ENCODE measurements at regions not wholly inside any gene's neighbourhood (a gene's known extent, or its start where the extent isn't known, plus 50 kb on each side); places are given as distances from the start of the nearest gene placed in this dataset.

DNA sequence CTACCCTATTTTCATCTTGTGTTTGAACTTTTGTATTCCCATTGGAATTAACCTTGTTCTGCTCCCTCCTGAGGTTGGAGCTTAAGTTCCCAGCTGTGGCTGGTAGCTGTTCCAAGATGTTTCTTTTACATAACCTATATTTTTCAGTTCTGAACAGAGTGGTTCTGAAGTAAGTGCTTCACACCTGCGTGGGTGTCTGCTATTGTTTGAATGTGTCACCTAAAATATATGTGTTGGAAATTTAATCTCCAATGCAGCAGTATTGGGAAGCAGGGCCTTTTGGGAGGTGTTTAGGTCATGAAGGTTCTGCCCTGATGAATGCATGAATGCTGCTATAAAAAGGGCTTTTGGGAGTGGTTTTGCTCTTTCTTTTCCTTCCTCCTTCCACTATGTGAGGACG, 123.8 kb downstream of the LACC1 start (continued):
- TF ChIP-seq, protein P1, sequence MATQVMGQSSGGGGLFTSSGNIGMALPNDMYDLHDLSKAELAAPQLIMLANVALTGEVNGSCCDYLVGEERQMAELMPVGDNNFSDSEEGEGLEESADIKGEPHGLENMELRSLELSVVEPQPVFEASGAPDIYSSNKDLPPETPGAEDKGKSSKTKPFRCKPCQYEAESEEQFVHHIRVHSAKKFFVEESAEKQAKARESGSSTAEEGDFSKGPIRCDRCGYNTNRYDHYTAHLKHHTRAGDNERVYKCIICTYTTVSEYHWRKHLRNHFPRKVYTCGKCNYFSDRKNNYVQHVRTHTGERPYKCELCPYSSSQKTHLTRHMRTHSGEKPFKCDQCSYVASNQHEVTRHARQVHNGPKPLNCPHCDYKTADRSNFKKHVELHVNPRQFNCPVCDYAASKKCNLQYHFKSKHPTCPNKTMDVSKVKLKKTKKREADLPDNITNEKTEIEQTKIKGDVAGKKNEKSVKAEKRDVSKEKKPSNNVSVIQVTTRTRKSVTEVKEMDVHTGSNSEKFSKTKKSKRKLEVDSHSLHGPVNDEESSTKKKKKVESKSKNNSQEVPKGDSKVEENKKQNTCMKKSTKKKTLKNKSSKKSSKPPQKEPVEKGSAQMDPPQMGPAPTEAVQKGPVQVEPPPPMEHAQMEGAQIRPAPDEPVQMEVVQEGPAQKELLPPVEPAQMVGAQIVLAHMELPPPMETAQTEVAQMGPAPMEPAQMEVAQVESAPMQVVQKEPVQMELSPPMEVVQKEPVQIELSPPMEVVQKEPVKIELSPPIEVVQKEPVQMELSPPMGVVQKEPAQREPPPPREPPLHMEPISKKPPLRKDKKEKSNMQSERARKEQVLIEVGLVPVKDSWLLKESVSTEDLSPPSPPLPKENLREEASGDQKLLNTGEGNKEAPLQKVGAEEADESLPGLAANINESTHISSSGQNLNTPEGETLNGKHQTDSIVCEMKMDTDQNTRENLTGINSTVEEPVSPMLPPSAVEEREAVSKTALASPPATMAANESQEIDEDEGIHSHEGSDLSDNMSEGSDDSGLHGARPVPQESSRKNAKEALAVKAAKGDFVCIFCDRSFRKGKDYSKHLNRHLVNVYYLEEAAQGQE (IDR thresholded peaks at IDR 0.05; ENCODE audit: unreplicated experiment): no peak
- TF ChIP-seq EZH2phosphoT487 (IDR thresholded peaks at IDR 0.05; ENCODE audit: unreplicated experiment) (no peak), NANOG (IDR thresholded peaks at IDR 0.05; ENCODE audit: borderline replicate concordance) (no peak)

DNA sequence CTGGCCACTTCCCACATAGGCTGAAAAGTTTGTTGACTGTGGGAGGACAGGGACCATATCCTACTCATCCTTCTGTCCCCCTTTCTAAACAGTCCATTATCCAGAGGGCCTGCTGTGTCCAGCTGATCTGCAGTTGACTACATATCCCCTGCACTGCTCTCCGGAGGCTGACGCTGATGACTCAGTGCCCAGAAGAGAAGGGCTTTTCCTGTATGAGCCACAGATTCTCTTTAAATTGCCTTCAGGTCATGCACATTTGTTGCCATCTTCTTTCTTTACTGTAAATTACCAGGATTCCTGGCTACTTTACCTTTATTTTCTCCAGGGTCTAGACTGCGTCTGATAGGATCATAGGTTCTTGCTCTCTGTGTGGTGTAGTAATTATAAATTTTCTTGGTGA, 125.2 kb downstream of the LACC1 start:
- Histone ChIP-seq H3K27me3 (ENCODE audit: insufficient read depth) (no peaks in the 10 kb centered on the region), H3K4me3 (no peak overlapping the region), H3K27ac (ENCODE audit: low read depth) (no peak overlapping the region), H3K36me3 (ENCODE audit: insufficient read depth) (no peaks in the 10 kb centered on the region), H3F3A (replicated peaks; ENCODE audit: low read depth) (no peaks in the 10 kb centered on the region), H2AFZ (no peak overlapping the region), H3K9me2 (ENCODE audit: insufficient read depth) (no peaks in the 10 kb centered on the region), H3K4me2 (no peak overlapping the region), H3K79me2 (replicated peaks; ENCODE audit: insufficient read depth) (no peaks in the 10 kb centered on the region), H3K4me1 (ENCODE audit: insufficient read depth) (no peaks in the 10 kb centered on the region), H4K20me1 (replicated peaks; ENCODE audit: insufficient read depth) (no peaks in the 10 kb centered on the region)
- ATAC-seq (no peak), DNase-seq (ENCODE audit: low spot score) (no peak)
- Mint-ChIP-seq H3K4me3 (no peak overlapping the region), H3K9me3 (no peaks in the 10 kb centered on the region; the same call in 2 of the 3 replicates), H3K36me3 (ENCODE audit: low read depth) (no peaks in the 10 kb centered on the region), H3K4me1 (no peaks in the 10 kb centered on the region), H3K27ac (no peak overlapping the region), H3K27me3 (ENCODE audit: insufficient read depth, low read depth, poor library complexity) (no peaks in the 10 kb centered on the region)
- TF ChIP-seq, protein P2, sequence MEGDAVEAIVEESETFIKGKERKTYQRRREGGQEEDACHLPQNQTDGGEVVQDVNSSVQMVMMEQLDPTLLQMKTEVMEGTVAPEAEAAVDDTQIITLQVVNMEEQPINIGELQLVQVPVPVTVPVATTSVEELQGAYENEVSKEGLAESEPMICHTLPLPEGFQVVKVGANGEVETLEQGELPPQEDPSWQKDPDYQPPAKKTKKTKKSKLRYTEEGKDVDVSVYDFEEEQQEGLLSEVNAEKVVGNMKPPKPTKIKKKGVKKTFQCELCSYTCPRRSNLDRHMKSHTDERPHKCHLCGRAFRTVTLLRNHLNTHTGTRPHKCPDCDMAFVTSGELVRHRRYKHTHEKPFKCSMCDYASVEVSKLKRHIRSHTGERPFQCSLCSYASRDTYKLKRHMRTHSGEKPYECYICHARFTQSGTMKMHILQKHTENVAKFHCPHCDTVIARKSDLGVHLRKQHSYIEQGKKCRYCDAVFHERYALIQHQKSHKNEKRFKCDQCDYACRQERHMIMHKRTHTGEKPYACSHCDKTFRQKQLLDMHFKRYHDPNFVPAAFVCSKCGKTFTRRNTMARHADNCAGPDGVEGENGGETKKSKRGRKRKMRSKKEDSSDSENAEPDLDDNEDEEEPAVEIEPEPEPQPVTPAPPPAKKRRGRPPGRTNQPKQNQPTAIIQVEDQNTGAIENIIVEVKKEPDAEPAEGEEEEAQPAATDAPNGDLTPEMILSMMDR (conservative IDR thresholded peaks at IDR 0.05; ENCODE audit: low read depth in 2 of 2): no peak
- TF ChIP-seq EZH2phosphoT487 (IDR thresholded peaks at IDR 0.05; ENCODE audit: unreplicated experiment) (no peak), POLR2AphosphoS5 (IDR thresholded peaks at IDR 0.05; ENCODE audit: low read depth) (no peak), ZNF331 (CRISPR knock-in tag; IDR thresholded peaks at IDR 0.05; ENCODE audit: low read depth) (no peak), NANOG (IDR thresholded peaks at IDR 0.05; ENCODE audit: borderline replicate concordance) (no peak)
- TF ChIP-seq, protein P3, sequence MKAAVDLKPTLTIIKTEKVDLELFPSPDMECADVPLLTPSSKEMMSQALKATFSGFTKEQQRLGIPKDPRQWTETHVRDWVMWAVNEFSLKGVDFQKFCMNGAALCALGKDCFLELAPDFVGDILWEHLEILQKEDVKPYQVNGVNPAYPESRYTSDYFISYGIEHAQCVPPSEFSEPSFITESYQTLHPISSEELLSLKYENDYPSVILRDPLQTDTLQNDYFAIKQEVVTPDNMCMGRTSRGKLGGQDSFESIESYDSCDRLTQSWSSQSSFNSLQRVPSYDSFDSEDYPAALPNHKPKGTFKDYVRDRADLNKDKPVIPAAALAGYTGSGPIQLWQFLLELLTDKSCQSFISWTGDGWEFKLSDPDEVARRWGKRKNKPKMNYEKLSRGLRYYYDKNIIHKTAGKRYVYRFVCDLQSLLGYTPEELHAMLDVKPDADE (IDR thresholded peaks at IDR 0.05): no peak
- TF ChIP-seq, protein P4, sequence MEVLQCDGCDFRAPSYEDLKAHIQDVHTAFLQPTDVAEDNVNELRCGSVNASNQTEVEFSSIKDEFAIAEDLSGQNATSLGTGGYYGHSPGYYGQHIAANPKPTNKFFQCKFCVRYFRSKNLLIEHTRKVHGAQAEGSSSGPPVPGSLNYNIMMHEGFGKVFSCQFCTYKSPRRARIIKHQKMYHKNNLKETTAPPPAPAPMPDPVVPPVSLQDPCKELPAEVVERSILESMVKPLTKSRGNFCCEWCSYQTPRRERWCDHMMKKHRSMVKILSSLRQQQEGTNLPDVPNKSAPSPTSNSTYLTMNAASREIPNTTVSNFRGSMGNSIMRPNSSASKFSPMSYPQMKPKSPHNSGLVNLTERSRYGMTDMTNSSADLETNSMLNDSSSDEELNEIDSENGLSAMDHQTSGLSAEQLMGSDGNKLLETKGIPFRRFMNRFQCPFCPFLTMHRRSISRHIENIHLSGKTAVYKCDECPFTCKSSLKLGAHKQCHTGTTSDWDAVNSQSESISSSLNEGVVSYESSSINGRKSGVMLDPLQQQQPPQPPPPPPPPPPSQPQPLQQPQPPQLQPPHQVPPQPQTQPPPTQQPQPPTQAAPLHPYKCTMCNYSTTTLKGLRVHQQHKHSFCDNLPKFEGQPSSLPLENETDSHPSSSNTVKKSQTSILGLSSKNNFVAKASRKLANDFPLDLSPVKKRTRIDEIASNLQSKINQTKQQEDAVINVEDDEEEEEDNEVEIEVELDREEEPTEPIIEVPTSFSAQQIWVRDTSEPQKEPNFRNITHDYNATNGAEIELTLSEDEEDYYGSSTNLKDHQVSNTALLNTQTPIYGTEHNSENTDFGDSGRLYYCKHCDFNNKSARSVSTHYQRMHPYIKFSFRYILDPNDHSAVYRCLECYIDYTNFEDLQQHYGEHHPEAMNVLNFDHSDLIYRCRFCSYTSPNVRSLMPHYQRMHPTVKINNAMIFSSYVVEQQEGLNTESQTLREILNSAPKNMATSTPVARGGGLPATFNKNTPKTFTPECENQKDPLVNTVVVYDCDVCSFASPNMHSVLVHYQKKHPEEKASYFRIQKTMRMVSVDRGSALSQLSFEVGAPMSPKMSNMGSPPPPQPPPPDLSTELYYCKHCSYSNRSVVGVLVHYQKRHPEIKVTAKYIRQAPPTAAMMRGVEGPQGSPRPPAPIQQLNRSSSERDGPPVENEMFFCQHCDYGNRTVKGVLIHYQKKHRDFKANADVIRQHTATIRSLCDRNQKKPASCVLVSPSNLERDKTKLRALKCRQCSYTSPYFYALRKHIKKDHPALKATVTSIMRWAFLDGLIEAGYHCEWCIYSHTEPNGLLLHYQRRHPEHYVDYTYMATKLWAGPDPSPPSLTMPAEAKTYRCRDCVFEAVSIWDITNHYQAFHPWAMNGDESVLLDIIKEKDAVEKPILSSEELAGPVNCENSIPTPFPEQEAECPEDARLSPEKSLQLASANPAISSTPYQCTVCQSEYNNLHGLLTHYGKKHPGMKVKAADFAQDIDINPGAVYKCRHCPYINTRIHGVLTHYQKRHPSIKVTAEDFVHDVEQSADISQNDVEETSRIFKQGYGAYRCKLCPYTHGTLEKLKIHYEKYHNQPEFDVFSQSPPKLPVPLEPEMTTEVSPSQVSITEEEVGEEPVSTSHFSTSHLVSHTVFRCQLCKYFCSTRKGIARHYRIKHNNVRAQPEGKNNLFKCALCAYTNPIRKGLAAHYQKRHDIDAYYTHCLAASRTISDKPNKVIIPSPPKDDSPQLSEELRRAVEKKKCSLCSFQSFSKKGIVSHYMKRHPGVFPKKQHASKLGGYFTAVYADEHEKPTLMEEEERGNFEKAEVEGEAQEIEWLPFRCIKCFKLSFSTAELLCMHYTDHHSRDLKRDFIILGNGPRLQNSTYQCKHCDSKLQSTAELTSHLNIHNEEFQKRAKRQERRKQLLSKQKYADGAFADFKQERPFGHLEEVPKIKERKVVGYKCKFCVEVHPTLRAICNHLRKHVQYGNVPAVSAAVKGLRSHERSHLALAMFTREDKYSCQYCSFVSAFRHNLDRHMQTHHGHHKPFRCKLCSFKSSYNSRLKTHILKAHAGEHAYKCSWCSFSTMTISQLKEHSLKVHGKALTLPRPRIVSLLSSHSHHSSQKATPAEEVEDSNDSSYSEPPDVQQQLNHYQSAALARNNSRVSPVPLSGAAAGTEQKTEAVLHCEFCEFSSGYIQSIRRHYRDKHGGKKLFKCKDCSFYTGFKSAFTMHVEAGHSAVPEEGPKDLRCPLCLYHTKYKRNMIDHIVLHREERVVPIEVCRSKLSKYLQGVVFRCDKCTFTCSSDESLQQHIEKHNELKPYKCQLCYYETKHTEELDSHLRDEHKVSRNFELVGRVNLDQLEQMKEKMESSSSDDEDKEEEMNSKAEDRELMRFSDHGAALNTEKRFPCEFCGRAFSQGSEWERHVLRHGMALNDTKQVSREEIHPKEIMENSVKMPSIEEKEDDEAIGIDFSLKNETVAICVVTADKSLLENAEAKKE (CRISPR knock-in tag; IDR thresholded peaks at IDR 0.05): no peak
- TF ChIP-seq, protein P1 (IDR thresholded peaks at IDR 0.05; ENCODE audit: unreplicated experiment): no peak
